ENCODE measurements at regions not wholly inside any gene's neighbourhood (a gene's known extent, or its start where the extent isn't known, plus 50 kb on each side); places are given as distances from the start of the nearest gene placed in this dataset.

DNA sequence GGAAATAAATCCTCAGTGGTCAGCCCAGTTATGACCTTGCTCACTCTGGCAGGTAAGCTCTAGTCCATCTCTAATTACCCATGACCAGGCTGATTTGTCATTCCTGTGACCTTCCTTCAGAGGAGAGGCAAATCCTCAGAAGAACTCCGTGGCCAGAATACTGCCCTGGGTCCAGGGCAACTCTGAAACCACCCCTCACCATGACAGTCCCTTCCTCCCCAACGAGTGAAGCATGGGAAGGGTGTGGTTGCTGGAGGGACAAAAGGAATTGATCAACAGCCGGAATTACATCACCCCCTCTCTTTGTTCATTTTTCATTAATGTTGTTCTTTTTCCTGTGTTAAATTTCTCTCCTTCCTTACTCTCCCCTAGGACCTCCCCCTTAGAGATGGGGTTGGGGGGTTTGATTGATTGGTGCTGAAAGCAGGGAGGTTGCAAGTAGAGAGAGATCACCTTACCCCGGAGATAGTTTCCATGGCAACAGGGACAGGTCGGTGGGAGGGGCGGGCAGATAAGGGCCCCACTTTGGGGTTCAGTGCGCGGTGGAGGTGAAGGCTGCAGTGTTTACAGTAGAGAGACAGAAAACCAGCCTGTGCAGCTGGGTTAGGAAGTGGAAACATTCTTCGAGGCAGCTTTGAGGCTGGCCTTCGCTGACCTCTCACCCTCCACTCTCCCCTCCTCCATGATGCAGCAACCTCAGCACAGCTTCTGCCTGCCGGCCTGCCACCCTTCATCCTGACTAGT lies 647.4 kb downstream of the BCOR start:
- no peak for DNase-seq

- no peak for DNase-seq
Measured at GRCh38 chrX:39451046-39451445, 646.7 kb downstream of the BCOR start.

DNA sequence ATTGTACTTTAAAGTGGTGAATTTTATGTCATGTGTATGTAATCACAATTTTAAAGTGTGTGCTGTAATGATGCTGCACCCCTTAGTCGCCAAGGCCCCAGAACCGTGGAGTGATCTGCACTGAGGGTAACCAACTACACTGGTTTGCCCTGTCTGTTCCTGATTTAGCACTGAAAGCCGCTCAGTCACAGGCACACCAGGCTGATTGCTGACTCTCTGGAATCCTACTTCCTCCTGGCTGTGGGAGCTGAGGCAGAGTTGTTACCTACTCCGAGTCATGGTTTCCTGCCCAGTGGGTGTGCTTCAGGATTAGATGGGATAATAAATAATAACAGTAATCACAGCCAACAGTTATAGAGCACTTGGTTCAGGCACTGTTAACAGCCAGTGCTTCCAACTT lies 645.4 kb downstream of the BCOR start:
- DNase-seq, result no peak

GRCh38 chrX:39453889-39454621 lies 643.7 kb downstream of the BCOR start:
- DNase-seq, result no peak

GRCh38 chrX:39456894-39457604 lies 640.7 kb downstream of the BCOR start:
- peak; percentile 24 for DNase-seq

GRCh38 chrX:39458779-39459178 lies 639.0 kb downstream of the BCOR start:
- DNase-seq, result no peak

DNA sequence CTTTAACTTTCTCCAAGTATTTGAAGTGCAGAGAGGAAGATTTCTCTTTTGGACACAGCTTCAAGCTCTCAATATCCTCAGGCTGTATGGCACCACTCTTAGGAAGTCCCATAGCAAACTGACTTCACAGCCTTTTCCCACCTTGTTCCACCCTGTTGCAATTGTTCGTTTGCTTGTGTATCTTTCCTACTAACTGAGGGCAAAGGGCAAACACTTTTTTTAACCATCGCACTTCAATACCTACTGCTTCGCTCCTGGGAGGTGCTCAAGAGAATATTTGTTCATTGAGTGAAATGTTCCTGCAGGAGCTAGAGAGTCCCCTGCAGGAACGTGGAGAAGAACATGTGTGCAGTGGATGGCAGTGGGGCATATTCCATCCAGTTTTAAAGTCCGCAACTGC lies 638.6 kb downstream of the BCOR start:
- DNase-seq, result no peak

DNA sequence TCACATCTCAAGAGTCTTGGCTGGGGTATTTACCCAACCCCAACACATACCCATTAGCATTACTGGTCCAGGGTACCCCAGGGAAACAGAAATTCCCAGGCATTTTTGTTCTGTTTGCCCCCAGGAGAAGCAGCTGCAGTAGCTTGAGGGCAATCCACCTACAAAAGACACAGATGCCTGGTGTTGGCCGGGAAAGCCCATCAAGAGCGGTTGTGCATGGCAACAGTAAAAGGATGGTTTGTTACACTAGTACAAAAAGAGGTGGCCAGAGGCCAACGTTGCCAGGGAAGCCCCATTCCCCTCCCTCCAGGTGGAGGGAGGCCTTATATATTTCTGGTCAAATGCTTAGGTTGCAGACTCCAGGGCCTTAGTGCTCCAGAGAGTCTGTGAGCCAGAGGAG lies 637.8 kb downstream of the BCOR start:
- no peak for DNase-seq

- no peak for DNase-seq
Measured at GRCh38 chrX:39460499-39460898, 637.3 kb downstream of the BCOR start.

GRCh38 chrX:39462835-39463234 lies 634.9 kb downstream of the BCOR start:
- no peak for DNase-seq

GRCh38 chrX:39464253-39464652 lies 633.5 kb downstream of the BCOR start:
- no peak for DNase-seq

DNA sequence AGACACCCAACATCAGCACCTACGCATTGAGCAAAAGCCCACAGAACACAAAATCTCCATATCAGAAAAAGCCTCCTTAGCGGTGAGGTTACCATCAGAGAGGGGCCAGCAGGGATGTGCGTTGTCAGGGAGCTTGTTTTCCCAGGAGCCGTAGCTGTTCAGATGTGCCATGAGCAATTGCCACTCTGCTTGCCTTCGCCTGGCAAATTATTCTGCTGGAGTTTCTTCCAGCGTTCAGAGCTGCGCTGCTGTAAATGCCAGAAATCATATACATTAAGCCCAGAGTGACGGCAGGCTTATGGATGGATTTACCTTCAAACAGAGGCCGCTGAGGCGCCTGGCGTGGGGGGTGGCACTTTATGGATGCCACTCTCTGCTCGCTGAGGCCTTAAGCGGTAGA lies 632.3 kb downstream of the BCOR start:
- DNase-seq, result no peak

DNA sequence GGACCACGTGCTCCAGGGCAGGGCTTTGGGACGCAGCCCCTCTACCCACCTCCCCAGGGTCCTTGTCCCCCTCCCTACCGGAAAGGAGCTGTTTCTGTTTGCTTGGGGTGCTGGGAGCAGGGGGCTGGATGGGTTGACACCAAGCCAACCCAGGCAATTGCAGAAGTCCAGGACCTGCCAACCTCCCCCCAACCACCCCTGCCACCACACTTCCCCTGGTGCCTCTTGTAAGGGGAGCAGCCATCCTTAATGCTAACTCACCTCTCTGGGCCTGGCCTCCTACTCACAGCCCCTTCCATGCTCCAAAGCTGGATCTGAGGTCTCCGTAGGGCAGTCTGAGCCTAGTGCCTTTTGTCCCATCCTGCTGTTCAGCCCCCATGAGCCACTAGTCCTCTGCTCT lies 631.9 kb downstream of the BCOR start:
- no peak for DNase-seq

DNA sequence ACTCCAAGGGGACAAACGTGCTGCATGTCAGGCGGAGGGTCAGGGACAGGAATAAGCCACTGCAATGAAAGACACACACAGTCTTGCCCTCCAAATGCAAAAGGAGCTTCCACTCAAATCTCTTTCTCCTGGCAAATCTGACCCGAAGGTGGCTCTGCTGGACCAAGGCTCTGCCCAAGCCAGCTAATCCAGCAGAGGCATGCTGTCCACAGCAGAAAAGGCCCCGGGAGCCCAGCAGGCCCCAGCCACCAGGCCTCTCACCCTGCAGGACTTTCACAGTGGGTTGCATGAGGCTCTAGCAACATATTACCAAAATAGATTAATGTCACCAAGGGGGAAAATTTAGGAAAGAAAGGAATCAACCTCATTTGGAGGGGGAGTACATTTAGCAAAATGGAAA lies 628.6 kb downstream of the BCOR start:
- no peak for DNase-seq

DNA sequence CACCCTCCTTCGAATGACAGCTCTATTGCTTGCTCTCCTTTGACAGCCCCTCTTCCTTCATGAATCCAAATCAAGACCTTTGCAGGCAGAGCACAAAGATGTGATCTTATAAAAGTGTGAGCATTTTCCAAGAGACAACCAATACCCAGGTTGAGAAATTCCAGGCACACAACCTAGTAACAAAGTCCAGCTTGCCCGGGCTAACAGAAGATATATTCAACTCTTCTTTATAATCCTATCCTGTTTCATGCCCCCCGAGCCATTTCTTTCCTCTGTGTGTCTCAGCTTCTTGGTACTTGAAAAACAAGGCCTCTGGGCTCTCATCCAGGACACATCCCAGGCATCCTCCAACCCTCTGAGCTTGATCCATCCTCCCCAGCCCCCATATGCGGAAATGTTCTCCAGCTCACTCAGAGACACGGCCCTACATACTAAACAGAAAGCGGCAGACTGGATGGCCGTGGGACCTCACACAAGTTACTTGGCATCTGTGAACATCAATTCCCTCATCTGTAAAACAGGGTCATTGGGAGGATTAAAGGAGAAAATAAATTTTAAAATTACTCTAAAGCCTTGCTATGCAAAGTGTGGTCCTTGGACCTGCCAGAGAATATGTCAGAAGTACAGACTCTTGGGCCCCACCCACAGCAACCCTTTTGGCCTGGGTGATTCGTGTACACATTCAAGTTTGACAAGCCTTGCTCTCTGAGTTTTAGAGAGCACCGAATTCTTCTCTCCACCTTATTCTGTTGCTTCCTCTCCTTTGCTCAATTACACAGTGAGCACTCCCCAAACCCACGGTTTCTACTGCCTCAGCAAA lies 627.0 kb downstream of the BCOR start:
- peak; percentile 86 for DNase-seq

- DNase-seq, result no peak
Measured at GRCh38 chrX:39472161-39472560, 625.6 kb downstream of the BCOR start.

GRCh38 chrX:39473812-39474211 lies 623.9 kb downstream of the BCOR start:
- no peak for DNase-seq

DNA sequence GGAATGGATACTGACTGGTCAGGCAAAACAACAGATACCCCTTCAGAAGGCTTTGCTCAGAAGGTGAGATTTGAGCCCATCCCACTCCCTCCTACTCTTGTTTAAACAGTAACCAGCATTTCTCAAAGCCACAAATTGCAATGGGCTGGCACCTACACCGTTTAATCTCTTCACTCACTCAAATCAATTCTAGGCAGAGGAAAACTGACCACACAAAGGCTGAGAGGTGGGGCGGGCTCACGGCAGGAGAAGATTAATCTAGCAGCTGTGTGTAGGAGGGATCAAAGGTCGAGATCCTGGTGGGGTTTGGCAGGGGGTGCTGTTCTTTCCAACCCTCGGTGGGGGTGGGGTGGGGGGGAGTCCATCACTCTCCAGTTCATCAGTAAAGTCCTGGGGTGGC lies 622.4 kb downstream of the BCOR start:
- DNase-seq, result no peak

- DNase-seq, result no peak
Measured at GRCh38 chrX:39476604-39477021, 621.1 kb downstream of the BCOR start.

- DNase-seq, result no peak
Measured at GRCh38 chrX:39477031-39477761, 620.6 kb downstream of the BCOR start.

- DNase-seq, result no peak
Measured at GRCh38 chrX:39477762-39478120, 620.0 kb downstream of the BCOR start.

GRCh38 chrX:39479856-39480255 lies 617.9 kb downstream of the BCOR start:
- no peak for DNase-seq
